ENCODE measurements at regions not wholly inside any gene's neighbourhood (a gene's known extent, or its start where the extent isn't known, plus 50 kb on each side); places are given as distances from the start of the nearest gene placed in this dataset.

DNA sequence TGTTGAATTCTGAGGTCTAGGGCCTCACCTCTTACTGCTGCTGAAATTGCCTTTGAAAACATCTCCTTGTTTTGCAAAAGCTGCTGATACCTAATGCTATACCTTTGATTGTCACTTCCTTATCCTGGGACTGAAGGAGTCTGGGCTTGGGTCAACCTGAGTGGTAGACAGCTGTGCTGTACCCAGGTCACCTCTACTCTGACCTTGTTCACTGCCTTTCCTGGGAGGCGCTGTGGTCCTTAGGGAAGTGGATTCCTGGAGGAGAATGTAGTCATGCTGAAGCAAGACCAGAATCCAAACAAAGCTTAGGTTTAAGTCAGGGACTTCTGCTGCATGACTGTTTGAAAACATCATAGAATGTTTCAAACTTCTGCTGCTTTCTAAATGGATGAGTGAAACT is 191.4 kb downstream of the SNAPC1 start:
- DNase-seq, result no peak

DNA sequence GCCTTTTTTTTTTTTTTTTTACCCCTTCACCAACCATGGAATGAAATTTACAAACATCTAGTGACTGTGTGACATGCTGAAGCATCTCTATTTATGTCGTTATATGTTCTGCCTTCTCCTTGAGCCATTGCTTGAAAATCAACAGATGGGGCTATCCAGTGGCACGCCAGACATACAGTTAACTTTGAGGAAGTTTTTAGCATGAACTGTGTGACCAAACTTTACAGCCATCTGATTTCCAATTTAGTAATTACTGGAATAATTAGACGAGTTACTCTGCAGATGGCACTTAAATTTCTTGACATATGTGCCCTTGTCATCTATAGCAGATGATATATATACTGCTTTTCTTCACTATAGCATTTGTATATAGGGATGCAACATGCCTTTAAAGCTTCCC is 192.1 kb downstream of the SNAPC1 start:
- no peak for DNase-seq

DNA sequence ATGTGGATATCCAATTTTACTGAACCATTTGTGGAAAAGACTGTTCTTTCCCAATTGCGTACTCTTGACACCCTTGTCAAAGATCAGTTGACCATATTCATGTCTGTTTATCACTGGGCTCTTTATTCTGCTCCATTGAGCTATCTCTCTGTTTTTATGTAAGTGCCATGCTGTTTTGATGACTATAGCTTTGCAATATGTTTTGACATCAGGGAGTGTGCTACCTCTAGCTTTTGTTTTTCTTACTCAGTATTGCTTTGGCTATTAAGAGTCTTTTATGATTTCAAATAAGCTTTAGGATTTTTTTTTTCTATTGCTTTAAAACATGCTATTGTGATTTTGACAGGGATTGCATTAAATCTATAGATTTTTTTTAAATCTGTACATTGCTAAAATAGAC is 194.3 kb downstream of the SNAPC1 start:
- no peak for DNase-seq

DNA sequence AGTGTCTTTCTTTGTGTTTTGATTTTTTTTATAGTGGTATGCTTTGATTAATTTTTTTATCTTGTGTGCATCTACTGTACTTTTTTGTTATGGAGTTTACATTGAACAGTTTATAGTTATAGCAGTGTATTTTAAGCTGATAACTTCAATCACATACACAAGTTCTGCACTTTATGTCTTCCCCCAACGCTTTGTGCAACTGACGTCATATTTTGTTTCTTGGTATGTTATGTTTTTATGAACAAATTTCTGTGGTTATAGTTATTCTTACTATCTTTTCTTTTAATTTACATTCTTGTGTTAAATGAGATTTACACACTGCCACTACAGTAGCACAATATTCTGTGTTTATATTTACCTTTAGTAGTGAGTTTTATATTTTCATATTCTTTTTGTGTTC is 197.1 kb downstream of the SNAPC1 start:
- no peak for DNase-seq

DNA sequence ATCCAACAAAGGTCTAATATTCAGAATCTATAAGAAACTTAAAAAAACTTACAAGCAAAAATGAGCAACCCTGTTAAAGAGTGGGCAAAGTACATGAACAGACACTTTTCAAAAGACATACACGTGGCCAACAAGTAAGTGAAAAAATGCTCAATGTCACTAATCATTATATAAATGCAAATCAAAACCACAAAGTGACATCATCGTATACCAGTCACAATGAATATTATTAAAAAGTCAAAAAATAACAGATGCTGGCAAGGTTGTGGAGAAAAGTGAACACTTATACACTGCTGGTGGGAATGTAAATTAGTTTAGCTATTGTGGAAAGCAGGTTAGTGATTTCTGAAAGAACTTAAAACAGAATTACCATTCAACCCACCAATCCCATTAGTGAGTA is 199.1 kb downstream of the SNAPC1 start:
- no peak for DNase-seq

DNA sequence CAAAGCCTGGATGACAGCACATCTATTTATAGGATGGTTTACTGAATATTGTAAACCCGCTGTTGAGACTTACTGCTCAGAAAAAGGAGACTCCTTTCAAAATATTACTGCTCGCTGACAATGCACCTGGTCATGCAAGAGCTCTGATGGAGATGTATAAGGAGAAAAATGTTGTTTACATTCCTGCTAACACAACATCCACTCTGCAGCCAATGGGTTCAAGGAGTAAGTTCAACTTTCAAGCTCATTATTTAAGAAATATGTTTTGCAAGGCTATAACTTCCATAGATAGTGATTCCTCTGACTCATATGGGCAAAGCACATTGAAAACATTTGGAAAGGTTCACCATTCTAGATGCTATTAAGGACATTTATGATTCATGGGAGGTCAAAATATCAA is 201.7 kb downstream of the SNAPC1 start:
- DNase-seq, result no peak

DNA sequence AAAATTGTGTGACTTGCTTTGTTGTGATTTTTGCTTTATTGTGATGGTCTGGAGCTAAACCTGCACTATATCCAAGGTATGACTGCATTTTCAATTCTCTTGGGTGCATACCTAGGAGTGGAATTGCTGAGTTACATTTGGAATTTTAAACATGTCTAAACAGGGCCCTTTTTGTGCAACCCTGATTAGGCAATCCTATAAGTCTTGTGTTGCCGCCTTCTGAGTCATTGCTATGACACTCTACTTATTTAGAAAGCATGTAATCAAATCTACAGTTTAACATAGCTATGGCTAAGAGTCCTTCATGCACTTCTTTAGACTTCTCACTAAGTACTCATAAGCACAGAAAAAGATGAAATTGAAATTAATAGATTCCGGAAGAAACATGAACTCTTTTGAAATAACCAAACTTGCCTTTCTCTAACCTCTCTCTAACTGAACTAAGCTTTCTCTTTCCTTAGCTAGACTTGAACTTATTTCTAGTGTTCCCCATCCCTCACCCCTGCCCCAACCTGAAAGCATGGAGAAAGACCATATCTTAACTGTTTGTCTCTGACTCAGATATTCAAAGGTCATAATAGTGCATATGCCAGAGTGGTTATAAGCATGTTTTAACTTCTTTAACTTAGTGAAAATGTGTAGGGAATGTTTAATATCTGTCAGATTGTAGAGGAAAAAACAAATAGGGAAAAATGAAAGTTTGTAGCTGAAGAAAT is 203.0 kb downstream of the SNAPC1 start:
- DNase-seq, result no peak

DNA sequence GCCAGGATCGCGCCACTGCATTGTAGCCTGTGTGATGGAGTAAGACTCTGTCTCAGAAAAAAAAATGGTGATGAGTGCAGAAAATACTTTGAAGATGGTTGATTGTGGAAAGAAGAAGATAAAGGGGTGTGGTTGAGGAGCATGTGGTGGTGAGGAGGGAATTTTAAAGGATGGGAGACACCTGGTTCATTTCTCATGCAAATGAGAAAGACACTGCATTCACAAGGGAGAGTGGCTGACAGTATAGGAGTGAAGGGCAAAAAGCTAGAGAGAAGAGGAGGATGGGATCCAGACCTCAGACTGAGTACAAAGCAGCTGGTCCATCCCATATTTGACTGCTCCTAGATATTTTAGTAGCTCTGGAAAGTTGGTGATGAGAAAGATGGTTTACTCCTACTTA is 206.0 kb downstream of the SNAPC1 start:
- no peak for DNase-seq

DNA sequence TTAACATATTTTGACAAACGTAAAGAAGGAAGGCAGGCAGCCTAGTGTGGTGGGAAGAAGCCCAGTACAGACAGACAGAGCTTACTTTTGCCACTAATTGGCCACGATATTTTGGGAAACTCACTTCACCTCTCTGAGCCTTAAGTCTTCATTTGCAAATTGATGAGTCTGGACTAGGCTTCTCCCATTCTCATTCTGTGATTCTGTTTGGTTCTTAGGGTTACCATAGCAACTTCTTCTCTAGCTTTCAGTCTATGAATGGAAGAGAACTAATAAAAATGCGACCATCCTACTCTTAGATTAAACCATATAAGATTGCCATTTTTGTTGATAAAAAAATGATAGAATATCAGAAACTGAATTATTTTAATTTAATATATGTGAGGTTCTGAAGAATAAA is 210.5 kb downstream of the SNAPC1 start:
- no peak for DNase-seq

DNA sequence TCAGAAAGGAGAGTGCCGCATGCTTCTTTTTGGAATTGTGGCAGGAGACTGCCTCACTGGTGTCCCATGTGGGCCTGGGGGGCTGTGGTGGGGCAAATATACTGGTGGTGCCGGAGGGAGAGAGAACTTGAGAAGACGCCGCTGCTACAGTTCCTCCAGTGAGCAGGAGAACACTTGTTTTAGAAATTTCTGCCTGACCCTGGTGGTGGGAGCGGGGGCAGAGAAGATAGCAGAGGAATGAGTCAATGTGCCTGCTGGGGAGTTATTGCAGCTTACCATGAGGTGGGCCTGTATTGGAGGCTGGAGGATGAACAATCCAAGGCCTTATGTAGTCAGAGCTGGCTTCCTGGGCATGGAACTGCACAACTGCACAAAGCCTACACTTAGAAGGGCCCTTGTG is 211.8 kb downstream of the SNAPC1 start:
- DNase-seq, result no peak

DNA sequence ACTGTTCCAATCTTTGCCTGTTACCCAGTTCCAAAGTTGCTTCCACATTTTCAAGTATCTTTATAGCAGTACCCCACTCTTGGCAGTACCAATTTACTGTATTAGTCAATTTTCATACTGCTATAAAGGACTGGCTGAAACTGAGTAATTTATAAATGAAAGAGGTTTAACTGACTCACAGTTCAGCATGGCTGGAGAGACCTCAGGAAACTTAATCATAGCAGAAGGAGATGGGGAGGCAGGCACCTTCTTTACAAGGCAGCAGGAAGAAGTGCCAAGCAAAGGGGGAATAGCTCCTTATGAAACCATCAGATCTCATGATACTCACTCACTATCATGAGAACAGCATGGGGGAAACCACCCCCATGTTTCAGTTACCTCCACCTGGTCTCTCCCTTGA is 215.0 kb downstream of the SNAPC1 start:
- no peak for DNase-seq

DNA sequence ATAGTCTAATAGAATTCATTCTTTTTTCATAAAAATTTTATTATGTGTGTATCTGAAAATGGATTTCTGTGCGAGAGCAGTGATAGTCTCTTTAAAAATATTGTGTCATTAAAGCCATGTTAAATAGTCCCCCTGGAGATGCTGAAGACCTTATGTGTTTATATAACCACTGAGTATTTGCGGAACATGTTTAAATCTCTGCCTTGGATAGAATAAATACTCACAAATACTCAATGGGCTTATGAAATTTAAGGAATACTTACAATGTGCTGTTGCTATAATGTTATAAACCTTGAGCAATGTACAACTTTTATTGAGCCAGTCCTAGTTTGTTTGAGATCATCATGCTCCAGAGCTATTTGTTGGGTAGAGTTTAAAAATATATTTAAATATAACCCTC is 226.0 kb downstream of the SNAPC1 start:
- no peak for DNase-seq

DNA sequence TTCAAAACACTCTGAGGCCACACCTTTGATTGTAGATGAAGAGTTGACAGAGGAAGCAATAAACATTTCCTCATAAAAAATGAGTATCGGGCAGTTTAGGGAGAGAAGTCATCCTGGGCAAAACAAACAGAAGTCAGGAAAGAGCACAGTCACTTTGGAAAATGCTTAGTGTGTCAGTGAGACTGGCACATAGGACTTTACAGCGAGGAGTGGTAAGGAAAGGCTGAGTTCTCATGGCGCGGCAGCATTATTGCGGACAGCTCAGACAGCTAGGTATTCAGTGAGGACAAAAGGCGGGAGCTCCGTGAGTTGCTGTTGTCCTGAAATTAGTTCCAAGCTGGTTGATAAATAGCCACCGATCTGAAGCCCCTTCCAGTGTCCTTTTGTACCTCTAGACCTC is 229.9 kb downstream of the SNAPC1 start:
- no peak for DNase-seq

DNA sequence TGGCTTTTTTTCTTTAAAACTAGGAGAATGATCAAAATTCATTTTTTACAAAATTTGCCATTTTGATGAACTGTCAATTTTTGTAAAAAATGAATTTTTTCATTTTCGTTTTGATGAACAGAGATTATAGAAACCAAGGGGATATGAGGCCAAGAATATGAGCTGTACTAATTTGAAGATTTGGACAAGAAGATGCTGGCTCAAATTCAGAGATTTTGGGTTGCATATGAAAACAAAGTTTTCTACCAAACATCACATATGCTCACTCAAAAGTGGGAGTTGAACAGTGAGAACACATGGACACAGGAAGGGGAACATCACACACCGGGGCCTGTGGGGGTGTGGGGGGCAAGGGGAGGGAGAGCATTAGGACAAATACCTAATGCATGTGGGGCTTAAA is 230.7 kb downstream of the SNAPC1 start:
- no peak for DNase-seq

DNA sequence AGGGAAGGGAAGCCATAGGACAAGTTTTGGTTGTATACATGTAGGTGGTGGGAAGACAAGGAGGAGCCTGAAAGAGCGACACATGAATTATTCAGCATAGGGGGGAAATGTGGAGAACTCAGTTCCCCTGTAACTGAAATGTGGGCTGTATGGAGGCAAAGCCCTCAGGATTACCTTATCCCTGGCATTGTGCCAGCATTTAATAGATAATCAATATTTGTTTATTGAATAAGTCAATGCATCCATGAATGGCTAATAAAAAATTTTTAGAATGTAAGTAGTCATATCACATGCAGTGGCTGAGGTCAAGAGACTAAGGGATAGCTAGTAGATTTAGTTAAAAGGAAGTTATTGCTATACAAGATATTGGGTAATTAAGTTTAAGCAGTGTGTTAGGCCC is 232.4 kb downstream of the SNAPC1 start:
- no peak for DNase-seq

DNA sequence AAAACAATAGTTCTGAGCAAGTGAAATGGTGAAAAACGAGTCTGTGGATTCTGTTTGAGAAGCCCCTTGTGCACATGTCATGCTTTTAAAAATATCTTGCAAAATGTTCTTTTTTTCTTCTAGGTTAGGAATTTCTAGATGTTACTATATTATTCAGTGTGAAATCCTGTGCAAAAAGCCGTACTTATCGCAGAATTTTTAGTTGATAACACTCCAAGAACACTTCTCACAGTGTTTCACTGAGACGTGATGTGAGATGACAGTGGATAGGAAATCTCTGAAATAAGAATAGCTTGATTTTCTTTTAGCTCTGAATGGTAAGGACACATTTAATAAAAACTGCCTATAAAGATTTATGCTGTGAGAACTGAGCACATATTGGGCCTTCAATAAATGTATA is 234.5 kb downstream of the SNAPC1 start:
- DNase-seq, result no peak

DNA sequence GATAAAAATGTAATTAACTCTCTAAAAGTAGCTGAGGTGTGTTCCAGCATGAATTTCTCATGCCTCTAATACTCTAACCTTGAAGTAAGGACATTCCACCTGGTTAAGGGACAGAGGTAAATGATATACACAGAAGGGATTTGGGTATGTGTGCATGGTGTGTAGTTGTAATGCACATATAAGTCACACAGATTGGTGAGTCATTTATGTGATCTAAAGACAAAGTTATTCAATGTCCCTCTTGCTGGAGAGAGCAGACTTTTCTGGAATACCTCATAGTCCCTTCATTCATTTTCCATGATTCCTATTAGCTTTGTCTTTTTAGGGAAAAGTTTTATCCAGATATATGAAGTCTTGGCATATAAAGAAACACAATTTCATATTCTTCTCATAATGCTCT is 234.9 kb downstream of the SNAPC1 start:
- no peak for DNase-seq

DNA sequence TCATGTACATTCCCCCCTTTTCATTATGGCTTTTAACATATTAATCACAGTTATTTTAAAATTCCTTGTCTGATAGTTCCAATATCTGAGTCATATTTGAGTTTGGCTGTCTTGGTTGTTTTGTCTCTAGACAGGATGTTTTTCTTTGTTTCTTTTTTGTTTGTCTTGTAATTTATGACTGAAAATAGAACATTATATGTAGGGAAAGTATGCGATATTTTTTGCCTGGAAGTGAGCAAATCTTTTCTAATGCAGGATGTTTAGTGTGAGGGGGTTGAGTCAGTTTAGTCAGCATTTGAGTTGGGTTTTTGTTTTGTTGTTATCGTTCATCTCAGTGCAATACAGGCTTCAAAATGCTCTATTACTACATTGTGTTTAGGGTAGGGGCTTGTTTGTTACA is 239.7 kb downstream of the SNAPC1 start:
- DNase-seq, result no peak

DNA sequence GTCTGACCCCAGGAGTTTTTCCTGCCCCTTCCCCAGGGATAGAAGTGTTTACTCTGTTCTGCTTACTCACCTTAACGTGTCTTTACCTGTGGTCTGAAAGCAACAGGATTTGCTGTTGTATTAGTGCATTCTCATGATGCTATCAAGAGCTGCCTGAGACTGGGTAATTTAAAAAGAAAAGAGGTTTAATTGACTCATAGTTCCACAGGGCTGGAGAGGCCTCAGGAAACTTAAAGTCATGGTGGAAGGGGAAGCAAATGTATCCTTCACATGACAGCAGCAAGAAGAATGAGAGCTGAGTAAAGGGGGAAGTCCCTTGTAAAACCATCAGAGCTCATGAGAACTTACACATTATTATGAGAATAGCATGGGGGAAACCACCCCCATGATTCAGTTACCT is 240.4 kb downstream of the SNAPC1 start:
- no peak for DNase-seq

DNA sequence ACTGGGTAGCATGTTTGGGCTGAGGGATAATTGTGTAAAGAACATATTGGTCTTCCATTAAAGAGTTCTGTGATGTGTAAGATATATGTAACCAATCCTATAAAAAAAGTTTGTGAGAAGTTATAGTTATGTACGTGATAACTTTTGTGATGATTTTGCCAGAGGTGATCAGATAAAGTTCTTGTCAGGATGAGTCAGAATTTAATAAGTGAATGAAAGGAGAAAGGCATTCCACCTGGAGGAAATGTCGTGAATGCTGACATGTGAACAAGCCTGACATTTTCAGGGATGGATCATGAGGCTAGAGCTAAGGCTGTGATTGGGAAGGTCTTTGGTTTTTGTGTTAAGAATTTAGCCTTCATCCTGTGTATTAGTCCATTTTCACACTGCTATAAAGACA is 241.5 kb downstream of the SNAPC1 start:
- no peak for DNase-seq

DNA sequence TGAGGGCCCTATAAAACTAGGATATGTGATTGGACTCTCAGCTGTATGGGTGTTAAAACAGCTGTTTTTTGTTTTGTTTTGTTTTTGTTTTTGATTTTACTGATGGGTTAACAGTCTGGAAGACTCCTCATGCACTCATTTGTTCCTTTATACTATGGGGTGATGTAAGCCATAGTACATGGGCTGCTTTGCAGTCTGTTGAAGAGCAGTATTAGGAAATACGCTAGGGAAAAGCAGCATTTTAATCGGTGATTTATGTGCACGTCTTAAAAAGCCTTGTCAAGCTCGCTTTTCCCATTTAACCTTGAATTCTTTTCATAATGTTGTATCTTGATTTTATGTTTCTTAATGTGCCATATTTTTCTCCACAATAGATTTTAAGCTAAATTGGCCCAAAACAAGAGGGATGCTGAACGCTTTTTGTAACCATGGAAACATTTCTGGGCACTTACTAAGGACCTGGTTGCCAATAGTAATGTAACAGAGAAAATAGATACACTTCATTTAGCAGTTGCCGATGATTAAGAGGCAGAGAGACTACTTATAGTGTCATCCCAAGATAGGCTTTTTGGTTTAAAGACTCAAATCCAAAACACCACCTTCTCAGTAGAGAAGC is 244.0 kb downstream of the SNAPC1 start:
- DNase-seq, result no peak

DNA sequence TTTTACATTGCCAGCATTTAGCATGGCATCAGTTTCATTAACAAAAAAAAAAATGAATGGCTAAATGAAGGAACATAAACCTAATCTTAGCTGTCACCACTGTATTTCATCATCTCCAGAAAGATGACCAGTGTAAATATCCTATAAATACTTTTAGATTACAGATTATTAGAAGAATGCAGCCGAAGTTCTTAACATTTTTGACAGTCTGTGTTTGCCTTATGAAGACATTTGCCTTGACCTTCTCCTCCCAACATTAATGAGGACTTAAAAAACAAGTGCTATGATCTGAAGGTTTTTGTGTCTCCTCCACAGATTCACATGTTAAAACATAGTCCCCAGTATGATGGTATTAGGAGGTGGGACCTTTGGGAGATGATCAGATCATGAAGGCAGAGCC is 253.0 kb downstream of the SNAPC1 start:
- DNase-seq, result no peak

DNA sequence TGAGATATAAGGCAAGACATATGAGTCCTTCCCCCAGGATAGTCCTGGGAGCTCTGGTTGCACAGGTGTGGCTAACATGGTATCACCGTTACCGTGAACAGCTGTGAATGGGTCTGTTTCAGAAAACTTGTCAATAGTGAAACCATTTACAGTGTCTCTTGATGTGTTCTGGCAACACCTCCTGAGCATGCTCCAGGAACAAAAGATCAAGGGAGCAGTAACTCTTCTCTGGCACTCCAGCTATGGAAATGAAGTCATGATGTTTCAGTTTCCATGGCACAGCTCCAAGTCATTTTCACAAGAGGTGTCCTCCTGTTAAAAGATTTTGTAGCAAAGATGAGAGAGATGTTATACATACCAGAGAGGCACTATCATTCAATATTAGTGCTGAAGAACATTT is 253.7 kb downstream of the SNAPC1 start:
- no peak for DNase-seq

DNA sequence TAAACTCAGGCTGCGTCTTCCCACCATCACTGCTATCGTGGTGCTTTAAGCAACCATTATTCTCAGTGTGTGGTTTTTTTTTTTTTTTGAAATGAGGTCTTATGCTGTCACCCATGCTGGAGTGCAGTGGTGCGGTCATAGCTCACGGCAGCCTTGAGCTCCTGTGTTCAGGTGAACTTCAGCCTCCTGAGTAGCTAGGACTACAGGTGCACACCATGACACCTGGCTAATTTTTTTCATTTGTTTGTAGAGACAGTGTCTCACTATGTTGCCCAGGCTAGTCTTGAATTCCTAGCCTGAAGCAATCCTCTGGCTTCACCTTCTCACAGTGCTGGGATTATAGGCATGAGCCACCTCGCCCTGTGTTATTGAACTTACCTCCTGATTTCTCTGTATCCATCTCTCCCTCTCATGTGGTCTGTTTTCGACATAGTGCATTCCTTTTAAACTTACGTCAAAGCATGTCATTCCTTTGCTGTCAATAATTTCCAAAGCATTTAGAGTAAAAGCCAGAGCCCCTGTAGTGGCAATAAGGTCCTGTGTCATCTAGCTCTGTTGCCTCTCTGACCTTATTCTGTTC is 255.5 kb downstream of the SNAPC1 start:
- no peak for DNase-seq

DNA sequence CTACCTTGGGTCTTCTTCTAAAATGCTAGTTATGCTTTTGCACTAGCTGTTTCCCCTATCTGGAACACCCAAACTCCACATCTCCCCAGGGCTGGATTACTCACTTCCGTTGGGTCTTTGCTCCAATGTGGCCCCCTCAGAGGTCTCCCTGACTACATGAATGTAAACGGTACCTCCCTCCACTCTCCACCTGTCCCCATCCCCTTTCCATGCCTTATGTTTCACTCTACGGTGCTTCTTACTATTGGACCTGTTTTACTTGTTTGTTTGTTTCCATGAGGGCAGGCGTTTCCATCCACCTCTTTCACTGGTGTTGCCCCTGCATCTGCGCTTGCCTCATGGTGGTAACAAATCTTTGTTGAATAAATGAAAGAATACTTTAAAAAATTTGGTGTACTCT is 256.4 kb downstream of the SNAPC1 start:
- DNase-seq, result no peak
